Medulla oblongata (tissue), 1 donor: ENCODE measurements at regions not wholly inside any gene's neighbourhood (a gene's known extent, or its start where the extent isn't known, plus 50 kb on each side); places are given as distances from the start of the nearest gene placed in this dataset.
"Not testable (repeated sequence)": the region's sequence is repeated elsewhere in the genome, so short reads cannot be mapped to it uniquely, and the experiment has no call there.

Source experiments
- DNase-seq: peaks from one replicate; pipeline ENCODE4 v3.0.0-alpha.2; 2015; ENCODE audit errors: extremely low spot score

DNA sequence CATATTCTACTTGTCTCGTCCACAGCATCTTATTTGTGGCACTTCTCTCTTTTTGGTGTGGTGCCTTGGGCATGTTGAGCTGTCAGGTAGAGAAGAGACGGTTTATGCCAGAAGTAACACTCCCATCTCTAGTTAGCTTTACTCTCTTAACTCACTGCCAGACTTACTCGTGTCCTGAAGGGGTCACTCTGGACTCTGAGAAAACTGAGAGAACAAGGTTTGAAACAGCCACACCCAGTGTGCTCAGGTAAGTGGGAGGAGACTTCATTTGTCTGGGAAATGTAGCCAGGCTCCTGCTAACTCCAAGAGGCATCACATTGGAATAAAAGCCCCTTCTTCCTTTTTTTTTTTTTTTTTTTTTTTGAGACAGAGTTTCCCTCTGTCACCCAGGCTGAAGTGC lies 360.8 kb downstream of the QKI start:
- DNase-seq, result no peak

DNA sequence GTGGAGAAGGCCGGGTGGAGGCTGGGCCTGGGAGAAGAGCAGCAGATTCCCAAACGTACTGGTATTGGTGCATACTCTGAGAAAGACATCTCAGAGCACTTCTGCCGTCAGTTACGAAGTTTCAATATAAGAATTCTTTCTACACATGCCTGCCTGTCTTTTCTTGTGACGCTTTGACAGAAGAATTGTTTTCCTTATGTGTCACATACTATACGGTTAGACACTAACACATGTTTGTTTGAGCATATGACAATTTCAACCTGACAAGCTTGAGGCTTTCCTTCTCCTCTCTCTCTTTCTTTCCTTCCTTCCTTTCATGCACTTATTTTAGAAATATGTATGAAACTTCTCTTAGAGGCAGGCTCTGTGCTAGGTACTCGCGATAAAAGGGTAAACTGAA lies 360.0 kb downstream of the QKI start:
- DNase-seq, result no peak

DNA sequence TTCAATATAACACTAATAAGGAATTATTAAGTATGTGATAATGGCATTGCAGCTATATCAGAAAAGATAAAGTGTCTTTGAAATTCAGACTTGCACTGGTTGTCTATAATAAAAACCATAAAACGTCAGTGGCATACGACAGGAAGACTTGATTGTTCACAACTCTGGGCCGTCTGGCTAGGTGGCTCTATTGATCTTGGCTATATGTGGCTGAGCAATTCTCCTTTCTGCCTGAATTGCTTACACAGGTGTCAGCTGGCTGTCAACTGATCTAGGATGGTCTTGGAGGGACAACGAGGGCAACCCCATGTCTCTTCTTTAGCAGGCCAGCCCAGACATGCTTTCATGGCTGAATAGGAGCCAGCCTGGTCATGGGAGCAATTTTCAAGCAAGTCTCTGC lies 359.1 kb downstream of the QKI start:
- no peak for DNase-seq

GRCh38 chr6:163772701-163773100 lies 358.2 kb downstream of the QKI start:
- no peak for DNase-seq

DNA sequence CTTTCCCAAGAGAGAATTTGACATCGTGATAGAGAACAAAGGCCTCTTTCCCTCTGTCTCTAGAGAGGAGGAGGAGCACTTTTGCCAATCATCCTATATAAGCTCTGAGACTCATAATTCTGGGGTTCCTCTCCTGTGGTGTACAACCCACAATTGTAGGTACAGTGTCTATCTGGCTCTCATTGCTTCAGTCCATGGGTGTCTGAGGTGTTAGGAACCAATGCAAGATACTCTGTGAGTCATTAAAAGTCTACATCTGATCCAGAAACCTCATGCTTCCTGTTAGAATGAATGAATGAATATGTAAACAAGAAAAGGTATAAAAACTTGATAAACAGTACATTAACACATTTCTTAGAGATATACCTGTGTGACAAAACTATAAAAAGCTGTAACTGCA lies 356.7 kb downstream of the QKI start:
- no peak for DNase-seq

- no peak for DNase-seq
Measured at GRCh38 chr6:163768905-163769304, 354.4 kb downstream of the QKI start.

DNA sequence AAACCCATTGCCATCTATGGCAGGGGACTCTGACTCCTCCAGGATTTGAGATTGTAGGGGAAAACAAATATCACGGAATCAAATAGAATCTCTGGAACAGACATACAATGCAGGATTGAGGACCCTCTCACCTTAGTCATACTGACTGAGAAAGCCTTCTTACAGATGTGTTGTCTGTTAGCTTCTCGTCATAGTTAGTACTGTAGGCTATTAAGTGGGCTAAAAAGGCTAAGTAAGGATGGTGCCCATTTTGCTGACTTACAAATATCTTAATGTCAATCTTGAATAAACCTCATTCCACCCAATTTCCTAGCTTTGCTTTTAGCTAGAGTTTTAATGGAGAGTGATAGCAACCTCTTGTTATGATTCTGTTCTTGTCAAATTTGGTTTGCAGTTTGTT lies 352.4 kb downstream of the QKI start:
- DNase-seq, result no peak

- DNase-seq, result no peak
Measured at GRCh38 chr6:163765335-163765734, 350.8 kb downstream of the QKI start.

GRCh38 chr6:163764565-163764964 lies 350.0 kb downstream of the QKI start:
- no peak for DNase-seq

- no peak for DNase-seq
Measured at GRCh38 chr6:163761481-163761880, 347.0 kb downstream of the QKI start.

GRCh38 chr6:163760860-163761259 lies 346.3 kb downstream of the QKI start:
- DNase-seq, result no peak

GRCh38 chr6:163759542-163759941 lies 345.0 kb downstream of the QKI start:
- no peak for DNase-seq

GRCh38 chr6:163757520-163757919 lies 343.0 kb downstream of the QKI start:
- DNase-seq, result no peak

- peak; percentile 76 for DNase-seq
Measured at GRCh38 chr6:163756079-163756478, 341.6 kb downstream of the QKI start.

GRCh38 chr6:163754866-163755265 lies 340.3 kb downstream of the QKI start:
- no peak for DNase-seq

DNA sequence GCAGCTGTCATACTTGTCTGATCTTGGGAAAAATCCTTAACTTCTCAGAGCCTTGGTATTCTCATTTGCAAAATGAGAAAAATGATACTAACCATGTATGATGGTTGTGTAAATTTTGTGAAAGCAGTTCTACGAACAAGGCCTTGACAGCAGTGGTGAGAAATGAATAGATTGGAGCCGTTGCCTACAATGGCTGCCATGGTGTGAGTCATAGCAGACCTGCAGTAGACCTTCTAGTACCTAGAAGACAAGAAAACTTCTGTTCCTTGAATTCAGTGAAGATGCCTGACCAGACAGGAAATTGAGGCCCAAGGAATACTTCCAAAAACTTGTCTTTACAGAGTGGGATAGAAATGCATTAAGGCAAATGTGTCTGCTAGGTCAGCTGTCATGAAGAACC lies 338.9 kb downstream of the QKI start:
- no peak for DNase-seq

GRCh38 chr6:163752446-163752845 lies 337.9 kb downstream of the QKI start:
- DNase-seq, result no peak

GRCh38 chr6:163751032-163751525 lies 336.6 kb downstream of the QKI start:
- DNase-seq, result no peak

DNA sequence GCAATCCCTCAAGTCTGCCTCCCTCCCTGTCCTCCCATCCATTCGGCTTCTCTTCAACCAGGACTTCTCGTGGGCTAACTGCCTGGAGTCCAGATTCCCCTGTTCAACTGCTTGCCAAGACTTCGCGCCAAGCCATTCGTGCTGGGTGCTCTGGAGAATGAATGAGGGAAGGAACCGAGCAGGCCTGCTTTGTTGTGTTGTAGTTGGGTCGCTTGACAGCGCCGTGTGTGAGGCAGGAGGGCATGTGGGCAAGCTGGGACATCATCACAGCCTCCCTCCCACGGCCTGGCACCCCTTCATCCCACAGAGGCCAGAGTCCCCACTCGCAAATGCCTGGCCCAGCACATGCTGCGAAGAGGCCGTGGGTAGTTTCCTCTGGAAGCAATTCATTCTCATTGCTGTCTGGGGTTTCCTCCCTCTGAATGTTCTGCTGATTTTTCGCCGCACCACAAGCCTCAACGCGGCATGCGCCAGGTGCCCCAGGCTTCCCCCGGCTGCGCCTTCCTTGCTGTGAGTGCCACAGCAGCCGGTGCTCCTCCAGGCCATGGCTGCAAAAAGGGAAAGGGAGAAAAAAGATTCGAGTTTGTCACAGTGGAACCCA lies 336.0 kb downstream of the QKI start:
- peak; percentile 62 for DNase-seq

GRCh38 chr6:163748886-163749285 lies 334.4 kb downstream of the QKI start:
- DNase-seq, result no peak

- no peak for DNase-seq
Measured at GRCh38 chr6:163748036-163748435, 333.5 kb downstream of the QKI start.

GRCh38 chr6:163747058-163747457 lies 332.5 kb downstream of the QKI start:
- not testable (repeated sequence) for DNase-seq

DNA sequence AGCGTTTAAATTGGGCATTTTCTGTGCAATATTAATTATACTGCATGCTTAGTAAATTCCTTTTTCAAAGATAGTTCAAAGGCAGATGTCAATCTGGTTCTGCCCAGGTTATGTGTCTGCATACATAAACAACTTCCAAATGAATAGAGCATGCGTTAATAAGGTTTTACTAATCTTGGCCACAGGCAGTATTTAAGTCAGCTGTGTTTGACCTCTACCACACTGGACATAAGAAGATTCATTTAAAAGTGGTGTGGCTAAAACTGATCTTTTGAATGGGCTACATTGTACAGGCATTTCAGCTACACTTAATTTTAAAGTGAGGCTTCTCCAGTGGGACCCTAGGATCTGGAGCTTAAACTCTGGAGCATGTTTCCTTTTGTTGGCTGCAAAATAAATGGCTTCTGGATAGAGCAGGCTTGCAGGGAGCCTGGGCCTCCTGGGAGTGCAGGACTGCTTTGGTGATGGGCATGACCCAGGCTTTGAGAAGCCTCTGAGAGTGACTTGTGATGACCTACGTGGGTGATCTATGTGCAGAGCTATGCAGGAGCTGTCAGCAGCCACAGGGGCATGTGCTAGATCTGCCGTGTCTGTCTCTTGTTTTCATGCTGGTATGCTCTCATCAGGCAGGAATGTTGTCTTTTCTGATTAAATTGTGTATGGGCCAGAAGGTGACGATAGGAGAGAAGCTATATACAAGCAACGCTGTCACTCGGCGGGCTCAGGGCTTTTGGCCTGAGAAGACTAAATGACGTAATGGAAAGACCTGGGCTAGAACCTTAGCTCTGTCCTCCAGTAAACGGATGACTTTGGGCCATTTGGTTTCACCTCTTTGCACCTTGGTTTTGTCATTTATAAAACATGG lies 331.2 kb downstream of the QKI start:
- DNase-seq, result no peak
